GM12878 (cell line): ENCODE measurements at regions not wholly inside any gene's neighbourhood (a gene's known extent, or its start where the extent isn't known, plus 50 kb on each side); places are given as distances from the start of the nearest gene placed in this dataset.

Experiments
- ATAC-seq: fragments of 200-7000 bp; cut with Tn5 transposase; 3 replicates; pipeline ENCODE4 v1.9.1; 2020; ENCODE audit warnings: mild to moderate bottlenecking, moderate library complexity
- BruUV-seq: library from RNA; stranded (reverse); fragments of 400-500 nt; replicated peaks from 2 replicates; lab custom pipeline; 2021; lab: Mats Ljungman, UMichigan
- CTCF ChIA-PET: fragments of 300-600 bp; sonication (Branson Sonifier 250); formaldehyde crosslinking; extraction: SDS; loops from one replicate; lab custom pipeline; 2021; ENCODE audit warnings: inconsistent platforms; lab: Yijun Ruan, JAX
- POLR2A ChIA-PET: fragments of 350-600 bp; formaldehyde crosslinking; extraction: SDS; loops from one replicate; lab custom pipeline; 2021; ENCODE audit warnings: inconsistent platforms; lab: Charles Lee
- RAD21 ChIA-PET: fragments of 300-600 bp; sonication (Branson Sonifier 250); formaldehyde crosslinking; loops from one replicate; lab custom pipeline; 2023; ENCODE audit warnings: antibody characterized with exemption; ENCODE audit not compliant: unreplicated experiment; lab: Charles Lee
- SMC1A ChIA-PET: fragments of 300-600 bp; sonication (Branson Sonifier 250); formaldehyde crosslinking; loops from one replicate; lab custom pipeline; 2023; ENCODE audit not compliant: unreplicated experiment, uncharacterized antibody; lab: Charles Lee
- DNase-seq: peaks from one replicate; pipeline ENCODE4 v3.0.0-alpha.2; 2011; ENCODE audit warnings: low read depth, low spot score
- FAIRE-seq: peaks from 3 replicates; lab custom pipeline; 2011; peaks lifted over from hg19 to GRCh38; lab: Jason Lieb, UNC
- H2AFZ ChIP-seq: 2 replicates; pipeline ENCODE4 v1.6.0; 2011; ENCODE audit warnings: low read depth, low read length, control low read depth; ENCODE audit not compliant: control insufficient read depth
- H3K27ac ChIP-seq: 2 replicates; pipeline ENCODE4 v1.5.1; 2011; ENCODE audit warnings: control low read depth; ENCODE audit not compliant: control insufficient read depth, insufficient read depth
- H3K27me3 ChIP-seq, 2 experiments: replicated peaks in 1 of 2; 2 replicates each; pipeline versions ENCODE4 v1.6.0 to v1.6.1; 2011; ENCODE audit warnings: low read length in 1 of 2; ENCODE audit not compliant: control insufficient read depth in 2 of 2, insufficient read depth in 2 of 2
- H3K36me3 ChIP-seq, 2 experiments: 2 replicates each; pipeline ENCODE4 v1.5.1; 2011; ENCODE audit warnings: low read length in 1 of 2; ENCODE audit not compliant: control insufficient read depth in 2 of 2, insufficient read depth in 2 of 2
- H3K4me1 ChIP-seq: 2 replicates; pipeline ENCODE4 v1.6.1; 2011; ENCODE audit warnings: mild to moderate bottlenecking, low read length, moderate library complexity, mixed read lengths; ENCODE audit not compliant: control insufficient read depth, insufficient read depth
- H3K4me2 ChIP-seq: 2 replicates; pipeline ENCODE4 v1.6.0; 2011; ENCODE audit warnings: control low read depth; ENCODE audit not compliant: control insufficient read depth, insufficient read depth
- H3K4me3 ChIP-seq: fragments of 200-600 bp; sonication (generic); 2 replicates; pipeline ENCODE4 v1.5.1; 2016
- H3K79me2 ChIP-seq: 2 replicates; pipeline ENCODE4 v1.6.0; 2011; ENCODE audit warnings: low read length; ENCODE audit not compliant: control insufficient read depth, insufficient read depth
- H3K9ac ChIP-seq: 2 replicates; pipeline ENCODE4 v1.8.0; 2011; ENCODE audit warnings: low read length, control low read depth, mixed read lengths; ENCODE audit not compliant: control insufficient read depth, insufficient read depth
- H3K9me3 ChIP-seq: replicated peaks from 3 replicates; pipeline ENCODE4 v1.5.1; 2011; ENCODE audit warnings: mild to moderate bottlenecking, low read length; ENCODE audit not compliant: control insufficient read depth, insufficient read depth
- H4K20me1 ChIP-seq: 2 replicates; pipeline ENCODE4 v1.6.0; 2011; ENCODE audit not compliant: control insufficient read depth, insufficient read depth
- BHLHE40 ChIP-seq, 2 experiments: fragments of 450-650 bp in 1 of 2; IDR thresholded peaks; 2 replicates each; pipeline ENCODE4 v1.6.1; 2011 to 2017; ENCODE audit warnings: low read depth in 2 of 2, borderline replicate concordance in 1 of 2, improper control_type of control experiment in 1 of 2, low read length in 1 of 2, mild to moderate bottlenecking in 1 of 2
- CBX3 ChIP-seq: fragments of 200-600 bp; sonication (generic); IDR thresholded peaks from 2 replicates; pipeline ENCODE4 v1.6.1; 2016; ENCODE audit warnings: low read depth, borderline replicate concordance
- ESRRA ChIP-seq: IDR thresholded peaks from 2 replicates; pipeline ENCODE4 v1.6.1; 2012; ENCODE audit warnings: mild to moderate bottlenecking, low read length, improper control_type of control experiment
- KAT2A ChIP-seq: conservative IDR thresholded peaks from 2 replicates; pipeline ENCODE4 v1.6.1; 2011; ENCODE audit warnings: low read depth, low read length; ENCODE audit not compliant: control insufficient read depth
- KLF5 ChIP-seq: fragments of 450-650 bp; IDR thresholded peaks from 2 replicates; pipeline ENCODE4 v1.6.1; 2014; ENCODE audit warnings: mild to moderate bottlenecking; ENCODE audit not compliant: partially characterized antibody
- MEF2A ChIP-seq: IDR thresholded peaks from 2 replicates; pipeline ENCODE4 v1.6.1; 2011; ENCODE audit warnings: low read depth, mild to moderate bottlenecking, low read length, moderate library complexity; ENCODE audit not compliant: insufficient read depth
- MTA2 ChIP-seq: fragments of 450-650 bp; IDR thresholded peaks from 2 replicates; pipeline ENCODE4 v1.6.1; 2016; ENCODE audit warnings: low read depth, mild to moderate bottlenecking, moderate library complexity
- MTA3 ChIP-seq: IDR thresholded peaks from 2 replicates; pipeline ENCODE4 v1.6.1; 2012; ENCODE audit warnings: low read length, inconsistent platforms, borderline replicate concordance
- MYC ChIP-seq: IDR thresholded peaks from 2 replicates; pipeline ENCODE4 v1.6.1; 2011; ENCODE audit warnings: mild to moderate bottlenecking, low read length, moderate library complexity, inconsistent platforms; ENCODE audit not compliant: insufficient read depth, insufficient replicate concordance, insufficient read length, severe bottlenecking
- POLR2AphosphoS2 ChIP-seq: IDR thresholded peaks from 2 replicates; pipeline ENCODE4 v1.6.1; 2011; ENCODE audit warnings: low read depth, mild to moderate bottlenecking, low read length, improper control_type of control experiment, moderate library complexity
- STAT1 ChIP-seq: fragments of 450-650 bp; conservative IDR thresholded peaks from 2 replicates; pipeline ENCODE4 v1.6.1; 2014; ENCODE audit warnings: antibody characterized with exemption, mild to moderate bottlenecking
- TCF3 ChIP-seq: IDR thresholded peaks from 2 replicates; pipeline ENCODE4 v1.6.1; 2012; ENCODE audit warnings: low read depth, mild to moderate bottlenecking, low read length, borderline replicate concordance; ENCODE audit not compliant: insufficient read depth
- WRNIP1 ChIP-seq: IDR thresholded peaks from 2 replicates; pipeline ENCODE4 v1.6.1; 2011; ENCODE audit warnings: low read depth, low read length, improper control_type of control experiment, borderline replicate concordance
- ZNF384 ChIP-seq: IDR thresholded peaks from 2 replicates; pipeline ENCODE4 v1.6.1; 2012; ENCODE audit warnings: low read depth, mild to moderate bottlenecking, low read length, improper control_type of control experiment, borderline replicate concordance
- WGBS: methylation state at CpG from one replicate; pipeline ENCODE4 v1.1.6; 2016; ENCODE audit warnings: low lambda C conversion rate; ENCODE audit not compliant: insufficient replicate concordance, insufficient coverage; ENCODE audit errors: missing lambda C conversion rate; 5-methylcytosine and 5-hydroxymethylcytosine counted together
- in situ Hi-C: fragments of 300-500 bp; cut with MboI; formaldehyde crosslinking; loops from 9 replicates; pipeline ENCODE4 v1.14.3; 2018; ENCODE audit warnings: mixed read lengths
- intact Hi-C: fragments of 100-400 bp; cut with micrococcal nuclease; formaldehyde crosslinking; loops from one replicate; pipeline ENCODE4 v1.14.2; 2022; ENCODE audit not compliant: unreplicated experiment

DNA sequence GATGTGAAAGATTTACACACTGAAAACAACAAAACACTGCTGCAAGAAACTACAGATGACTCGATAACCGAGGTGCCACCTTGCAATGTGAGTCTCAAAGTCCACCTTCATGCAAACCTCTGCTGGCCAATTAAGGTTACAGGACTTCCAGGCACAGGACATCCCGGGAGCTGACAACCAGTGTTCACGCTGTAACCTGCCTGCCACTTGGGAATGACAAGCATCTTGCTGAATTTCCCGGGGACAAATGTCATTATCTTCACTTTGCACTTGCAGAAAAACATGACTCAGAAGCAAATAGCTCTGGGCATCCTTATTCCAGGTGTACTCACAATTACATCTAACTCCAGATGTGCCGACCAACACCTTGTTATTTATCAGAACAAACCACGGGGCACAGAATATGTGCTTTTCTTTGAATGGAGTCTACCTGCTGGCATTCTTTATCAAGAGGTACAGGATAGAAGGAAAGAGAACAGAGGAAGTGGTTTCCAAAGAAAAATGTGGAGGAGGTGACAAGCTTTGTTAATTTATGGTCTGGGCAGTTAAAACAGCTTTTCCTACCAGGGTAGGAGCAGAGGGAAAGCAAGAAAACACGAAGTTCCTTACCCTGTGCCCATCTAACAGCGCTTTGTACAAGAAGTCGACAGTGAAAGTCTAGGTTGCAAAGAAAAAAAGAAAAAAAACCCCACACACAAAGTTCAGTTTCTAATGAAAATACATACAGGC, 72.3 kb downstream of the SHANK2 start:
- DNase-seq (no peak), FAIRE-seq (no peak), ATAC-seq (no peak)
- no TSS peak for BruUV-seq
- SMC1A ChIA-PET, result no interaction called here
- no peaks in the 10 kb centered on the region for H4K20me1 ChIP-seq
- RAD21 ChIA-PET, result no interaction called here
- no peak overlapping the region for H2AFZ ChIP-seq
- no peak overlapping the region for H3K4me3 ChIP-seq
- no peaks in the 10 kb centered on the region for H3K79me2 ChIP-seq
- in situ Hi-C loops, result no loop called here
- no peaks in the 10 kb centered on the region for H3K4me1 ChIP-seq
- no peak for TF ChIP-seq CBX3
- no peak for TF ChIP-seq MTA3
- no peak for TF ChIP-seq POLR2AphosphoS2
- TF ChIP-seq ESRRA, result no peak
- TF ChIP-seq STAT1, result no peak
- no peak for TF ChIP-seq KLF5
- TF ChIP-seq TCF3, result no peak
- TF ChIP-seq MTA2, result no peak
- TF ChIP-seq ZNF384, result no peak
- no peak for TF ChIP-seq KAT2A
- no peak for TF ChIP-seq MYC
- TF ChIP-seq WRNIP1, result no peak
- no peak for TF ChIP-seq BHLHE40 (IDR thresholded peaks at IDR 0.05; ENCODE audit: borderline replicate concordance in 1 of 2, low read depth in 2 of 2, low read length in 1 of 2)
- no peak for TF ChIP-seq MEF2A
- H3K36me3 ChIP-seq, result no peaks in the 10 kb centered on the region
- no peak overlapping the region for H3K27ac ChIP-seq
- no peak overlapping the region for H3K4me2 ChIP-seq
- 16% methylated on average over 10 of the region's 10 CpGs for WGBS
- CTCF ChIA-PET, result no interaction called here
- POLR2A ChIA-PET, result no interaction called here
- H3K27me3 ChIP-seq, result no peaks in the 10 kb centered on the region
- intact Hi-C loops, result no loop called here
- no peak overlapping the region for H3K9ac ChIP-seq
- no peaks in the 10 kb centered on the region; the same call in 2 of the 3 replicates for H3K9me3 ChIP-seq
